Muscle of leg (tissue), 3 donors: ENCODE measurements at regions not wholly inside any gene's neighbourhood (a gene's known extent, or its start where the extent isn't known, plus 50 kb on each side); places are given as distances from the start of the nearest gene placed in this dataset.

Experiments
- DNase-seq: peaks from one replicate; pipeline ENCODE4 v3.0.0; 2013
- H3K27ac ChIP-seq: one replicate; pipeline ENCODE4 v1.5.1; 2013; ENCODE audit warnings: mild to moderate bottlenecking, low read length, control low read depth
- H3K27me3 ChIP-seq: one replicate; pipeline ENCODE4 v1.6.1; 2013; ENCODE audit warnings: low read length; ENCODE audit not compliant: control insufficient read depth, insufficient read depth
- H3K36me3 ChIP-seq: one replicate; pipeline ENCODE4 v1.6.1; 2013; ENCODE audit warnings: low read length; ENCODE audit not compliant: control insufficient read depth, insufficient read depth
- H3K4me1 ChIP-seq: one replicate; pipeline ENCODE4 v1.6.1; 2013; ENCODE audit warnings: low read length; ENCODE audit not compliant: control insufficient read depth, insufficient read depth
- H3K4me3 ChIP-seq: one replicate; pipeline ENCODE4 v1.5.1; 2013; ENCODE audit warnings: low read length, control low read depth
- H3K9me3 ChIP-seq: replicated peaks from 2 replicates; pipeline ENCODE4 v1.6.1; 2013; ENCODE audit warnings: low read depth, low read length; ENCODE audit not compliant: control insufficient read depth
- WGBS: methylation state at CpG from one replicate; pipeline ENCODE4 v1.1.5; 2013; ENCODE audit warnings: missing lambda C conversion rate; ENCODE audit not compliant: insufficient coverage; 5-methylcytosine and 5-hydroxymethylcytosine counted together

- WGBS: no CpG with 5 or more reads among the region's 2 CpGs
- Histone ChIP-seq H3K4me3 (no peak overlapping the region), H3K36me3 (no peaks in the 10 kb centered on the region), H3K27ac (no peak overlapping the region), H3K4me1 (peaks cover 12% of the 10 kb centered on the region), H3K9me3 (no peaks in the 10 kb centered on the region), H3K27me3 (no peaks in the 10 kb centered on the region)
- no peak for DNase-seq
Observed at GRCh38 chr2:19476327-19476726, 117.9 kb upstream of the OSR1 start.

DNA sequence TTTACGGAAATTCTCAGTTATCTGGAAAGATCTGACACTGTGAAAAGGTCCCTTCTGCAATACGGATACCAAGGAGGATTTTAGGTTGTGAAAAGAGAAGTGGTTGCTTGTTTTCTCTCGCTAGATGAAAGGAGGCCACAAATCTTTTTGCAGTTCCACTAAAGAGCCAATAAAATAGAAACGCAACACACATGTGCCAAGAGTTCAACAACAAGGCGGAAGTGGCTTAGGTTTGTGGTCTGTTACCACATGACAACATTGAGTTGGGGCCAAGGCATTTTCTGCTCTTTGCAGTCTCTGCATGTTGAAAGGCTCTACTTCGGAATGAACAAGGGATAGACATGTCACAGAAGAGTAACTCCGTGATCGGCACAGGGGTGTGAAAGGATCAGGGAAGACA lies 115.7 kb upstream of the OSR1 start:
- Histone ChIP-seq H3K4me3 (no peak overlapping the region), H3K36me3 (no peaks in the 10 kb centered on the region), H3K9me3 (no peaks in the 10 kb centered on the region), H3K27ac (peak overlapping the region; percentile 88), H3K27me3 (no peaks in the 10 kb centered on the region), H3K4me1 (peaks cover 12% of the 10 kb centered on the region)
- DNase-seq: peak; percentile 81
- whole genome bisulfite sequencing: 24% methylated on average over 2 of the region's 8 CpGs

GRCh38 chr2:19473350-19473749 lies 114.9 kb upstream of the OSR1 start:
- H3K4me3 ChIP-seq: no peak overlapping the region
- H3K27me3 ChIP-seq: no peaks in the 10 kb centered on the region
- H3K27ac ChIP-seq: peak overlapping the region; percentile 88
- no peaks in the 10 kb centered on the region for H3K36me3 ChIP-seq
- peaks cover 12% of the 10 kb centered on the region for H3K4me1 ChIP-seq
- 33% methylated on average over 5 of the region's 6 CpGs for WGBS
- peak; percentile 80 for DNase-seq
- no peaks in the 10 kb centered on the region for H3K9me3 ChIP-seq

GRCh38 chr2:19472391-19472978 lies 114.1 kb upstream of the OSR1 start:
- Histone ChIP-seq H3K36me3 (no peaks in the 10 kb centered on the region), H3K4me3 (no peak overlapping the region), H3K27me3 (no peaks in the 10 kb centered on the region), H3K9me3 (no peaks in the 10 kb centered on the region), H3K27ac (peak overlapping the region; percentile 88), H3K4me1 (peaks cover 12% of the 10 kb centered on the region)
- 20% methylated on average over 1 of the region's 4 CpGs for WGBS
- DNase-seq: peak; percentile 72

- Histone ChIP-seq H3K9me3 (no peaks in the 10 kb centered on the region), H3K27me3 (no peaks in the 10 kb centered on the region), H3K4me1 (peaks cover 12% of the 10 kb centered on the region), H3K36me3 (no peaks in the 10 kb centered on the region), H3K27ac (peak overlapping the region; percentile 16), H3K4me3 (no peak overlapping the region)
- no peak for DNase-seq
- WGBS: 72% methylated on average over 2 of the region's 4 CpGs
Observed at GRCh38 chr2:19471491-19471890, 113.1 kb upstream of the OSR1 start.

- peak; percentile 77 for DNase-seq
- no peaks in the 10 kb centered on the region for H3K27me3 ChIP-seq
- peaks cover 6% of the 10 kb centered on the region for H3K4me1 ChIP-seq
- H3K4me3 ChIP-seq: no peak overlapping the region
- H3K9me3 ChIP-seq: no peaks in the 10 kb centered on the region
- no peak overlapping the region for H3K27ac ChIP-seq
- H3K36me3 ChIP-seq: no peaks in the 10 kb centered on the region
Observed at GRCh38 chr2:19465978-19466377, 107.6 kb upstream of the OSR1 start.

DNA sequence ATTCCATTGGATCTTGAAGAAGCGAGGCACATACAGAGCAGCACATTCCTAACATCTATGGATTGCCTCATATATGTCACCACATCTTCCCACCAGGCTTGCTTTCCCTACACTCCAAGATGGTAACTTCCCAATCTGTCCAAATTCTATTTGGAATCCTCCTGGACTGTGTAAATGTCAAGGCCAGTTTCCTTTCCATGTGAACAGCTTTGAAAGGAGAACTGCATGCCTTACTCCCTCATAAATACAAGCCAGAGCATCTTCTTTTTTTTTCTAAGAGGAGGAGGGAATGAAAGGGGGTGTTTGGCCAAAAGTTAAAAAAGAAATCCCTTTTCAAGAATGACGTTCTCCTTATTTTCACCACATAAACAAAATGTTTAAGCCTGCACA lies 103.8 kb upstream of the OSR1 start:
- H3K27ac ChIP-seq: peak overlapping the region; percentile 90
- no CpG with 5 or more reads among the region's 2 CpGs for WGBS
- H3K4me1 ChIP-seq: peaks cover 8% of the 10 kb centered on the region
- DNase-seq: peak; percentile 94
- no peaks in the 10 kb centered on the region for H3K9me3 ChIP-seq
- no peak overlapping the region for H3K4me3 ChIP-seq
- H3K27me3 ChIP-seq: no peaks in the 10 kb centered on the region
- no peaks in the 10 kb centered on the region for H3K36me3 ChIP-seq

DNA sequence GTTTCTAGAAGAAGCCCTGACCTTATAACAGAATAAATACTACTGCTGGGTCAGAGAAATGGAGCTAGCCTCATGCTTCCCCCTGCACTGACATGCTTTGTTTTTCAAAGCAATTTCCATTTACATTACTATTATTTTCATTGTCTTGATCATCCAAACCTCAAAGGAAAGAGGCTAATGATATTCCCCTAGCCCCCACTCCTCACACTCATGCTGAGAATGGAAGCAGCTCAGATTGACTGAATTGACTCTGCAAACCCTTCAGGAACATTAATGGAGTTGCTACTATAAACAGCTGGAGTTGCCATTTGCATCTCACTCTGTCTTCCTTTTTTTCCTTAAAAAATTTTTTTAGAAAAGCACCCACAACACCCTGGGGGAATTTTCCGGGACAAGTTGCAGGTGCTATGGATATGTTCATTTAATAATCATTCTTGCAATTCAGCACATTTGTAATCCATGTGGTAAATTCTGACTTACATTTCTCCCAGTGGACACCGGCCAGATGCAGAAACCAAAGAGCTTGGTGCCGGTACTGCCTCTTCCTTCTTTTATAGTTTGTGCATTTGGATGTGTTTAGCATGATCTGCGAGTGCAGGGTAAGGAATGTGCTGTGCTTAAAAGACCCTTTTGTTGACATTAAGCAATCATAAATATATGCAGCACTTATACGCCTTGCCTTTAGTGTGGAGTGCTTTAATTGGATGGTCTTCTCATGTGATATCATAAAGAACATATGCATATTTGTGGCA lies 103.3 kb upstream of the OSR1 start:
- H3K9me3 ChIP-seq: no peaks in the 10 kb centered on the region
- H3K36me3 ChIP-seq: no peaks in the 10 kb centered on the region
- no peaks in the 10 kb centered on the region for H3K27me3 ChIP-seq
- no CpG with 5 or more reads among the region's 5 CpGs for WGBS
- DNase-seq: peak; percentile 87
- H3K27ac ChIP-seq: peak overlapping the region; percentile 90
- H3K4me1 ChIP-seq: peaks cover 8% of the 10 kb centered on the region
- H3K4me3 ChIP-seq: no peak overlapping the region

GRCh38 chr2:19460761-19461160 lies 102.3 kb upstream of the OSR1 start:
- no peaks in the 10 kb centered on the region for H3K9me3 ChIP-seq
- no peak for DNase-seq
- H3K4me3 ChIP-seq: no peak overlapping the region
- 100% methylated on average over 1 of the region's 5 CpGs for WGBS
- peaks cover 8% of the 10 kb centered on the region for H3K4me1 ChIP-seq
- no peaks in the 10 kb centered on the region for H3K27me3 ChIP-seq
- H3K36me3 ChIP-seq: no peaks in the 10 kb centered on the region
- H3K27ac ChIP-seq: no peak overlapping the region

DNA sequence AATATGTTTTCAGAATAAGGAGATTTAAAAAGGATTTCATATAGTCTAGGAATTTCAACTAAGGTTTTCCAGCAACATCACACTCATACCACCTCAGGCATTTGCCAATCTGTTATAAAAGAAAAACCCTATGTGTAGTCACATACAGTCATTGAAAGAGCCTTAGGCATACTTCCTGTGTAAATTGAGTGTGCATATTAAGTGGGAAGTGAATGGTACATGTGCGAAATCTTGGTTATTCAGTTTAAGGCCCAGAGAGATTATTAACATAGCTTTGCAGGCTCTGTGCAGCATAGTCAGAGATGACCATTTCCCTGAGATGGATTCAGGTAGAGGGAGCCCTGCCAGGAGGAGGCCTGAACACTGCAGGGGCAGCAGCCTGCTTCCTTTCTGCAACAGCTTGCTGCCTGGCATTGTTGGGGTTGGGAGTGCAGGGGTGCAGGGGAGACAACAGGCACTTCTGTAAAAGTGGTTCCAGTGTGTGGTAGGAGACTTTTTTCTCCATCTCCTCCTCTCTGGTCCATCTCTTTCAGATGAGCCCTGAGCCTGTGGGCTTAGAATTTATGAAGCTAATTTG lies 100.1 kb upstream of the OSR1 start:
- peaks cover 8% of the 10 kb centered on the region for H3K4me1 ChIP-seq
- no peak overlapping the region for H3K4me3 ChIP-seq
- 90% methylated on average over 1 of the region's 1 CpG for WGBS
- no peak overlapping the region for H3K27ac ChIP-seq
- DNase-seq: no peak
- no peaks in the 10 kb centered on the region for H3K36me3 ChIP-seq
- no peaks in the 10 kb centered on the region for H3K27me3 ChIP-seq
- H3K9me3 ChIP-seq: peaks cover 3% of the 10 kb centered on the region
